Vagina (tissue), 2 donors: ENCODE measurements at regions not wholly inside any gene's neighbourhood (a gene's known extent, or its start where the extent isn't known, plus 50 kb on each side); places are given as distances from the start of the nearest gene placed in this dataset.

ENCODE experiments used
- POLR2A ChIP-seq, 2 donors: fragments of 450-650 bp; IDR thresholded peaks; one replicate each; pipeline ENCODE4 v1.6.1; 2017; ENCODE audit warnings: antibody characterized with exemption in 2 of 2, mild to moderate bottlenecking in 2 of 2, moderate library complexity in 2 of 2
- POLR2AphosphoS5 ChIP-seq, 2 donors: sonication (generic); formaldehyde crosslinking; IDR thresholded peaks; one replicate each; pipeline ENCODE4 v1.9.0; 2017; ENCODE audit warnings: antibody characterized with exemption in 2 of 2, mild to moderate bottlenecking in 2 of 2, low read depth in 1 of 2; ENCODE audit not compliant: insufficient read depth in 1 of 2
- TF ChIP-seq, protein P1 (sequence below), 3 experiments: fragments of 450-650 bp in 2 of 3; fragments of 200-600 bp in 1 of 3; sonication (generic) in 1 of 3; IDR thresholded peaks; one replicate each; pipeline ENCODE4 v1.5.1; 2017 to 2019; ENCODE audit warnings: antibody characterized with exemption in 3 of 3, mild to moderate bottlenecking in 2 of 3, moderate library complexity in 2 of 3

DNA sequence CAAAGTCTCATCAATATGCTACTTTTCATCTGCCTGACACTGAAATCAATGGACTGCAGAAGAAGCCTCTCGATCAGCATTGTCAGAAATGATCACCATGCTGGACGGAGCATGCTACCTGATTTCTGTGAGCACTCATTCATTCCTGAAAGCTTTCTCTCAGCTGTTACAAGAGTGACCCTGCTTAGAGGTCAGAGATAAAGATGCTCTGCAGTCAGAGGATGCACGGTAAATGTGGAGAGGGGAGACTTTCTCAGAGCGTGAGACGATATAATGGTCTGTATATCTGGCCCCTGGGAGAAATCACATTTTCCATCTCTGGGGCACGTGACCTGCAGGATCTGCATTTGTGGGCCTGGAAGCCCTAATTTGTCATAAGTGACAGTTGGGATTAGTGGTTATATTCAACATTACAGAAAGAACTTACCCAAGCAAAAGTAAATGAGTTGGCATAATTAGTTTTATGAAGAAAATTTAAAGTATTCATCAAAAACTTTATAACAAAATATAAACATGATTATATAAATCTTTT is 125.6 kb upstream of the TTC29 start:
- TF ChIP-seq POLR2A (IDR thresholded peaks at IDR 0.05) (no peak), POLR2AphosphoS5 (IDR thresholded peaks at IDR 0.05; ENCODE audit: insufficient read depth in 1 of 2, low read depth in 1 of 2) (no peak)
- TF ChIP-seq, protein P1, sequence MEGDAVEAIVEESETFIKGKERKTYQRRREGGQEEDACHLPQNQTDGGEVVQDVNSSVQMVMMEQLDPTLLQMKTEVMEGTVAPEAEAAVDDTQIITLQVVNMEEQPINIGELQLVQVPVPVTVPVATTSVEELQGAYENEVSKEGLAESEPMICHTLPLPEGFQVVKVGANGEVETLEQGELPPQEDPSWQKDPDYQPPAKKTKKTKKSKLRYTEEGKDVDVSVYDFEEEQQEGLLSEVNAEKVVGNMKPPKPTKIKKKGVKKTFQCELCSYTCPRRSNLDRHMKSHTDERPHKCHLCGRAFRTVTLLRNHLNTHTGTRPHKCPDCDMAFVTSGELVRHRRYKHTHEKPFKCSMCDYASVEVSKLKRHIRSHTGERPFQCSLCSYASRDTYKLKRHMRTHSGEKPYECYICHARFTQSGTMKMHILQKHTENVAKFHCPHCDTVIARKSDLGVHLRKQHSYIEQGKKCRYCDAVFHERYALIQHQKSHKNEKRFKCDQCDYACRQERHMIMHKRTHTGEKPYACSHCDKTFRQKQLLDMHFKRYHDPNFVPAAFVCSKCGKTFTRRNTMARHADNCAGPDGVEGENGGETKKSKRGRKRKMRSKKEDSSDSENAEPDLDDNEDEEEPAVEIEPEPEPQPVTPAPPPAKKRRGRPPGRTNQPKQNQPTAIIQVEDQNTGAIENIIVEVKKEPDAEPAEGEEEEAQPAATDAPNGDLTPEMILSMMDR (IDR thresholded peaks at IDR 0.05), result no peak
